Breast epithelium (tissue), 3 donors: ENCODE measurements at regions not wholly inside any gene's neighbourhood (a gene's known extent, or its start where the extent isn't known, plus 50 kb on each side); places are given as distances from the start of the nearest gene placed in this dataset.

ENCODE experiments used
- POLR2A ChIP-seq: fragments of 450-650 bp; IDR thresholded peaks from one replicate; pipeline ENCODE4 v1.6.1; 2016; ENCODE audit warnings: antibody characterized with exemption, mild to moderate bottlenecking, moderate library complexity
- POLR2AphosphoS5 ChIP-seq, 3 donors: sonication (generic); formaldehyde crosslinking; IDR thresholded peaks; one replicate each; pipeline ENCODE4 v1.6.1; 2017; ENCODE audit warnings: antibody characterized with exemption in 3 of 3
- TF ChIP-seq, protein P1 (sequence below), 3 donors: fragments of 450-650 bp; IDR thresholded peaks; one replicate each; pipeline ENCODE4 v1.5.1; 2016 to 2017; ENCODE audit warnings: antibody characterized with exemption in 3 of 3, mild to moderate bottlenecking in 3 of 3, moderate library complexity in 3 of 3

DNA sequence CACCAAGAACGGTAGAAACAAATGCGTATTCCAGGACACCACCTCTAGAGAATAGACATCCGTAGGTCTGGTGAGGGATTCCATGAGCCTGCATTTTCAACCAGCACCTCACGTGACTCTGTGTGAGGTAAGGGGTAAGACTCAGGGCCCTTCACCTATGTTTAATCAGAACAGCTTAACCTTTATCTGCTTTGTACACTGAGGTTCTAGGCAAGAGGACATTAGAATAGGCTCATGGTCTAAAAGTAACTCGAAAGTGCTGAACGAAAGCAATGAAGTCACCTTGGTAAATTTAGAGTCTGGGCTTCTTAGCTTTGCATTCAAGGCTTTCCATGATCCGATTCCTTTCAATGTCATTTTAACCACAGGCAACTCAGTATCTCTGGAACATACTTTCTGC, 270.5 kb upstream of the CADM1 start:
- TF ChIP-seq, protein P1, sequence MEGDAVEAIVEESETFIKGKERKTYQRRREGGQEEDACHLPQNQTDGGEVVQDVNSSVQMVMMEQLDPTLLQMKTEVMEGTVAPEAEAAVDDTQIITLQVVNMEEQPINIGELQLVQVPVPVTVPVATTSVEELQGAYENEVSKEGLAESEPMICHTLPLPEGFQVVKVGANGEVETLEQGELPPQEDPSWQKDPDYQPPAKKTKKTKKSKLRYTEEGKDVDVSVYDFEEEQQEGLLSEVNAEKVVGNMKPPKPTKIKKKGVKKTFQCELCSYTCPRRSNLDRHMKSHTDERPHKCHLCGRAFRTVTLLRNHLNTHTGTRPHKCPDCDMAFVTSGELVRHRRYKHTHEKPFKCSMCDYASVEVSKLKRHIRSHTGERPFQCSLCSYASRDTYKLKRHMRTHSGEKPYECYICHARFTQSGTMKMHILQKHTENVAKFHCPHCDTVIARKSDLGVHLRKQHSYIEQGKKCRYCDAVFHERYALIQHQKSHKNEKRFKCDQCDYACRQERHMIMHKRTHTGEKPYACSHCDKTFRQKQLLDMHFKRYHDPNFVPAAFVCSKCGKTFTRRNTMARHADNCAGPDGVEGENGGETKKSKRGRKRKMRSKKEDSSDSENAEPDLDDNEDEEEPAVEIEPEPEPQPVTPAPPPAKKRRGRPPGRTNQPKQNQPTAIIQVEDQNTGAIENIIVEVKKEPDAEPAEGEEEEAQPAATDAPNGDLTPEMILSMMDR (IDR thresholded peaks at IDR 0.05): no peak
- no peak for TF ChIP-seq POLR2A
- TF ChIP-seq POLR2AphosphoS5 (IDR thresholded peaks at IDR 0.05): no peak
